Panc1 (cell line): ENCODE measurements at regions not wholly inside any gene's neighbourhood (a gene's known extent, or its start where the extent isn't known, plus 50 kb on each side); places are given as distances from the start of the nearest gene placed in this dataset.

ENCODE experiments used
- ATAC-seq: fragments of 200-7000 bp; cut with Tn5 transposase; 2 replicates; pipeline ENCODE4 v1.9.1; 2020; ENCODE audit warnings: mild to moderate bottlenecking, moderate library complexity
- BruUV-seq: library from RNA; stranded (reverse); fragments of 400-500 nt; replicated peaks from 2 replicates; lab custom pipeline; 2021; lab: Mats Ljungman, UMichigan
- CTCF ChIA-PET: fragments of 300-600 bp; sonication (Branson Sonifier 250); formaldehyde crosslinking; loops from one replicate; lab custom pipeline; 2022; ENCODE audit warnings: antibody characterized with exemption; lab: Charles Lee
- POLR2A ChIA-PET: fragments of 300-600 bp; sonication (Branson Sonifier 250); formaldehyde crosslinking; loops from one replicate; lab custom pipeline; 2022; ENCODE audit warnings: antibody characterized with exemption; lab: Charles Lee
- DNase-seq: peaks from one replicate; pipeline ENCODE4 v3.0.0-alpha.2; 2010; ENCODE audit warnings: low read depth, low spot score
- H3K27ac ChIP-seq: 2 replicates; pipeline ENCODE4 v1.5.1; 2011; ENCODE audit warnings: mild to moderate bottlenecking, low read length, inconsistent platforms
- H3K27me3 ChIP-seq: fragments of 200-500 bp; sonication (Bioruptor generic); 2 replicates; pipeline ENCODE4 v1.6.0; 2014; ENCODE audit warnings: low read length, inconsistent platforms; ENCODE audit not compliant: control insufficient read depth, insufficient read depth
- H3K36me3 ChIP-seq: fragments of 200-500 bp; sonication (Bioruptor generic); 2 replicates; pipeline ENCODE4 v1.5.1; 2014; ENCODE audit warnings: inconsistent platforms, mild to moderate bottlenecking, low read length, moderate library complexity; ENCODE audit not compliant: control insufficient read depth, insufficient read depth
- H3K4me1 ChIP-seq: 2 replicates; pipeline ENCODE4 v1.5.1; 2011; ENCODE audit warnings: inconsistent platforms, mild to moderate bottlenecking, low read length, moderate library complexity; ENCODE audit not compliant: control insufficient read depth, insufficient read depth
- H3K4me3 ChIP-seq, 2 experiments: 2 replicates each; pipeline ENCODE4 v1.5.1; 2011 to 2012; ENCODE audit warnings: low read depth in 2 of 2, low read length in 2 of 2, mild to moderate bottlenecking in 2 of 2, inconsistent platforms in 1 of 2, moderate library complexity in 1 of 2
- H3K9me3 ChIP-seq: fragments of 200-500 bp; sonication (Bioruptor generic); 2 replicates; pipeline ENCODE4 v1.5.1; 2014; ENCODE audit warnings: low read depth, mild to moderate bottlenecking, inconsistent platforms, low read length, moderate library complexity; ENCODE audit not compliant: control insufficient read depth, insufficient read depth
- CTCF ChIP-seq: fragments of 450-650 bp; IDR thresholded peaks from 2 replicates; pipeline ENCODE4 v1.5.1; 2017; ENCODE audit warnings: mild to moderate bottlenecking
- POLR2AphosphoS5 ChIP-seq: IDR thresholded peaks from 2 replicates; pipeline ENCODE4 v1.6.1; 2012; ENCODE audit warnings: mild to moderate bottlenecking, low read depth, low read length, moderate library complexity
- SIN3A ChIP-seq: IDR thresholded peaks from 2 replicates; pipeline ENCODE4 v1.6.1; 2012; ENCODE audit warnings: low read depth, mild to moderate bottlenecking, low read length, moderate library complexity, borderline replicate concordance; ENCODE audit not compliant: insufficient read depth
- TCF7L2 ChIP-seq: IDR thresholded peaks from 2 replicates; pipeline ENCODE4 v1.6.1; 2011; ENCODE audit warnings: mild to moderate bottlenecking, low read depth, low read length, inconsistent platforms
- in situ Hi-C: cut with HindIII; loops from 2 replicates; pipeline ENCODE4 v1.10.0; 2016; ENCODE audit warnings: low sequenced_read_pairs, low pct_unique_long_range_greater_than_20kb
- intact Hi-C: fragments of 100-400 bp; cut with micrococcal nuclease; formaldehyde crosslinking; loops from one replicate; pipeline ENCODE4 v1.10.0; 2022; ENCODE audit not compliant: unreplicated experiment
- TF ChIP-seq, protein P1 (sequence below), 2 experiments: IDR thresholded peaks; 2 replicates each; pipeline ENCODE4 v1.6.1; 2011 to 2012; ENCODE audit warnings: low read depth in 2 of 2, control low read depth in 1 of 2, low read length in 1 of 2, mild to moderate bottlenecking in 1 of 2, moderate library complexity in 1 of 2; ENCODE audit not compliant: insufficient read depth in 1 of 2

GRCh38 chr5:30103452-30104202, 1089.9 kb upstream of the CDH6 start:
- POLR2A ChIA-PET: no interaction called here
- Histone ChIP-seq H3K4me3 (no peak overlapping the region), H3K27me3 (no peaks in the 10 kb centered on the region), H3K9me3 (no peaks in the 10 kb centered on the region), H3K27ac (no peak overlapping the region), H3K36me3 (no peaks in the 10 kb centered on the region), H3K4me1 (0 out of 2 replicates have a peak, but pooled peaks cover 2% of the 10 kb centered on the region)
- intact Hi-C loops (no loop called here), in situ Hi-C loops (no loop called here)
- CTCF ChIA-PET: interaction anchor here (0.7 kb wide), 1 partner anchor 1167 kb away, joined by 7 read pairs; no protein-coding TSS in a partner anchor
- DNase-seq: no peak
- no TSS peak for BruUV-seq
- ATAC-seq: no peak
- no peak for TF ChIP-seq CTCF
- no peak for TF ChIP-seq POLR2AphosphoS5
- no peak for TF ChIP-seq SIN3A
- TF ChIP-seq, protein P1, sequence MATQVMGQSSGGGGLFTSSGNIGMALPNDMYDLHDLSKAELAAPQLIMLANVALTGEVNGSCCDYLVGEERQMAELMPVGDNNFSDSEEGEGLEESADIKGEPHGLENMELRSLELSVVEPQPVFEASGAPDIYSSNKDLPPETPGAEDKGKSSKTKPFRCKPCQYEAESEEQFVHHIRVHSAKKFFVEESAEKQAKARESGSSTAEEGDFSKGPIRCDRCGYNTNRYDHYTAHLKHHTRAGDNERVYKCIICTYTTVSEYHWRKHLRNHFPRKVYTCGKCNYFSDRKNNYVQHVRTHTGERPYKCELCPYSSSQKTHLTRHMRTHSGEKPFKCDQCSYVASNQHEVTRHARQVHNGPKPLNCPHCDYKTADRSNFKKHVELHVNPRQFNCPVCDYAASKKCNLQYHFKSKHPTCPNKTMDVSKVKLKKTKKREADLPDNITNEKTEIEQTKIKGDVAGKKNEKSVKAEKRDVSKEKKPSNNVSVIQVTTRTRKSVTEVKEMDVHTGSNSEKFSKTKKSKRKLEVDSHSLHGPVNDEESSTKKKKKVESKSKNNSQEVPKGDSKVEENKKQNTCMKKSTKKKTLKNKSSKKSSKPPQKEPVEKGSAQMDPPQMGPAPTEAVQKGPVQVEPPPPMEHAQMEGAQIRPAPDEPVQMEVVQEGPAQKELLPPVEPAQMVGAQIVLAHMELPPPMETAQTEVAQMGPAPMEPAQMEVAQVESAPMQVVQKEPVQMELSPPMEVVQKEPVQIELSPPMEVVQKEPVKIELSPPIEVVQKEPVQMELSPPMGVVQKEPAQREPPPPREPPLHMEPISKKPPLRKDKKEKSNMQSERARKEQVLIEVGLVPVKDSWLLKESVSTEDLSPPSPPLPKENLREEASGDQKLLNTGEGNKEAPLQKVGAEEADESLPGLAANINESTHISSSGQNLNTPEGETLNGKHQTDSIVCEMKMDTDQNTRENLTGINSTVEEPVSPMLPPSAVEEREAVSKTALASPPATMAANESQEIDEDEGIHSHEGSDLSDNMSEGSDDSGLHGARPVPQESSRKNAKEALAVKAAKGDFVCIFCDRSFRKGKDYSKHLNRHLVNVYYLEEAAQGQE (IDR thresholded peaks at IDR 0.05; ENCODE audit: insufficient read depth in 1 of 2, low read depth in 2 of 2, low read length in 1 of 2): no peak
- TF ChIP-seq TCF7L2: no peak

DNA sequence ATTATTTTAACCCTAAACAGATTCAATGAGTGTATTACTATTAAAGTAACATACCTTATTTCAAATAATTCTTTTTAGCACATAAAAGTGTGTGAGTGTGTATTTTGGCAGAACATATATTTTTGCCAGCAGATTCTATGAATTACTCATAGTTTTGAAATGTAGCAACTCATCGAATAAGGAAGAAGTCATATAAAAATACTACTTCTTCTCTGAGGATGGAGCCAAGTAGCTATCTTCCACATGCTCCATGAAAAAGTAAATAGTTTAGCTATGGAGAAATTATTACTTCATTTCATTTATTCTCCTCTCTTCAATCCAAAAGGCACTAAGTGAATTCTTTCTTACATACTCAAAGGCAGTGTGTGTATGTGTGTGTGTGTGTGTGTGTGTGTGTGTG, 1090.4 kb upstream of the CDH6 start:
- intact Hi-C loops: no loop called here
- H3K4me3 ChIP-seq: no peak overlapping the region
- ATAC-seq: no peak
- ChIA-PET POLR2A (no interaction called here), CTCF (interaction anchor here (0.7 kb wide), 1 partner anchor 1167 kb away, joined by 7 read pairs; no protein-coding TSS in a partner anchor)
- in situ Hi-C loops: no loop called here
- no peak for DNase-seq
- H3K36me3 ChIP-seq: no peaks in the 10 kb centered on the region
- no peaks in the 10 kb centered on the region for H3K27me3 ChIP-seq
- no TSS peak for BruUV-seq
- H3K4me1 ChIP-seq: 0 out of 2 replicates have a peak, but pooled peaks cover 2% of the 10 kb centered on the region
- no peaks in the 10 kb centered on the region for H3K9me3 ChIP-seq
- TF ChIP-seq TCF7L2: no peak
- TF ChIP-seq, protein P1 (IDR thresholded peaks at IDR 0.05; ENCODE audit: insufficient read depth in 1 of 2, low read depth in 2 of 2, low read length in 1 of 2): no peak
- TF ChIP-seq POLR2AphosphoS5: no peak
- no peak for TF ChIP-seq CTCF
- TF ChIP-seq SIN3A: no peak
- no peak overlapping the region for H3K27ac ChIP-seq
